UCSD-AML1 (cell line): ENCODE measurements at regions not wholly inside any gene's neighbourhood (a gene's known extent, or its start where the extent isn't known, plus 50 kb on each side); places are given as distances from the start of the nearest gene placed in this dataset.

Experiments
- DNase-seq: peaks from one replicate; lab custom pipeline; 2025; ENCODE audit not compliant: unreplicated experiment; lab: John Stamatoyannopoulos, UW

GRCh38 chr21:26225046-26225445 is 54.5 kb upstream of the APP start:
- no peak for DNase-seq

- no peak for DNase-seq
Measured at GRCh38 chr21:26224366-26224765, 53.8 kb upstream of the APP start.
